Smooth muscle cell (in vitro differentiated cells): ENCODE measurements at regions not wholly inside any gene's neighbourhood (a gene's known extent, or its start where the extent isn't known, plus 50 kb on each side); places are given as distances from the start of the nearest gene placed in this dataset.

Experiments
- DNase-seq: peaks from one replicate; lab custom pipeline; 2025; ENCODE audit not compliant: unreplicated experiment; lab: John Stamatoyannopoulos, UW
- H2AFZ ChIP-seq: fragments of 200-600 bp; sonication (generic); 2 replicates; pipeline ENCODE4 v1.6.0; 2016; ENCODE audit warnings: antibody characterized with exemption, low read depth, mild to moderate bottlenecking
- H3F3A ChIP-seq: fragments of 200-600 bp; sonication (generic); 2 replicates; pipeline ENCODE4 v1.6.0; 2017; ENCODE audit warnings: antibody characterized with exemption, low read depth
- H3K27ac ChIP-seq: fragments of 200-600 bp; sonication (generic); 2 replicates; pipeline ENCODE4 v1.5.1; 2016; ENCODE audit warnings: low read depth, mild to moderate bottlenecking
- H3K27me3 ChIP-seq: fragments of 200-600 bp; sonication (generic); 2 replicates; pipeline ENCODE4 v1.6.1; 2016; ENCODE audit warnings: low read depth, mild to moderate bottlenecking
- H3K36me3 ChIP-seq: fragments of 200-600 bp; sonication (generic); 2 replicates; pipeline ENCODE4 v1.5.1; 2016; ENCODE audit warnings: low read depth
- H3K4me1 ChIP-seq: fragments of 200-600 bp; sonication (generic); 2 replicates; pipeline ENCODE4 v1.5.1; 2016; ENCODE audit warnings: low read depth
- H3K4me2 ChIP-seq: fragments of 200-600 bp; sonication (generic); 2 replicates; pipeline ENCODE4 v1.6.0; 2016; ENCODE audit warnings: mild to moderate bottlenecking
- H3K4me3 ChIP-seq: fragments of 200-600 bp; sonication (generic); 2 replicates; pipeline ENCODE4 v1.5.1; 2016; ENCODE audit warnings: mild to moderate bottlenecking
- H3K79me2 ChIP-seq: fragments of 200-600 bp; sonication (generic); 2 replicates; pipeline ENCODE4 v1.6.0; 2016; ENCODE audit warnings: low read depth, mild to moderate bottlenecking
- H3K9ac ChIP-seq: fragments of 200-600 bp; sonication (generic); 2 replicates; pipeline ENCODE4 v1.6.0; 2016; ENCODE audit warnings: low read depth
- H3K9me3 ChIP-seq: fragments of 200-600 bp; sonication (generic); replicated peaks from 2 replicates; pipeline ENCODE4 v1.5.1; 2016; ENCODE audit warnings: low read depth
- H4K20me1 ChIP-seq: fragments of 200-600 bp; sonication (generic); 2 replicates; pipeline ENCODE4 v1.6.0; 2016; ENCODE audit warnings: low read depth
- CTCF ChIP-seq: fragments of 200-600 bp; sonication (generic); IDR thresholded peaks from 2 replicates; pipeline ENCODE4 v1.5.1; 2017; ENCODE audit warnings: borderline replicate concordance, mild to moderate bottlenecking, antibody characterized with exemption; ENCODE audit not compliant: insufficient read depth, poor library complexity, severe bottlenecking
- WGBS: methylation state at CpG from one replicate; pipeline ENCODE4 v1.1.7; 2016; ENCODE audit warnings: low lambda C conversion rate; 5-methylcytosine and 5-hydroxymethylcytosine counted together

GRCh38 chr5:38720554-38721361, 125.1 kb upstream of the OSMR start:
- Histone ChIP-seq H2AFZ (no peak overlapping the region), H3K79me2 (no peaks in the 10 kb centered on the region), H3K36me3 (no peaks in the 10 kb centered on the region), H3K4me2 (no peak overlapping the region), H3K27me3 (no peaks in the 10 kb centered on the region), H3F3A (no peaks in the 10 kb centered on the region), H3K27ac (peak overlapping the region; percentile 45), H3K9ac (peak overlapping the region; percentile 21), H3K9me3 (no peaks in the 10 kb centered on the region), H4K20me1 (no peaks in the 10 kb centered on the region), H3K4me3 (no peak overlapping the region), H3K4me1 (peaks cover 14% of the 10 kb centered on the region)
- no peak for TF ChIP-seq CTCF
- 93% methylated on average over 6 of the region's 6 CpGs for WGBS
- DNase-seq, result no peak

GRCh38 chr5:38722918-38723317, 122.9 kb upstream of the OSMR start:
- H3K79me2 ChIP-seq, result no peaks in the 10 kb centered on the region
- no peaks in the 10 kb centered on the region for H3K27me3 ChIP-seq

DNA sequence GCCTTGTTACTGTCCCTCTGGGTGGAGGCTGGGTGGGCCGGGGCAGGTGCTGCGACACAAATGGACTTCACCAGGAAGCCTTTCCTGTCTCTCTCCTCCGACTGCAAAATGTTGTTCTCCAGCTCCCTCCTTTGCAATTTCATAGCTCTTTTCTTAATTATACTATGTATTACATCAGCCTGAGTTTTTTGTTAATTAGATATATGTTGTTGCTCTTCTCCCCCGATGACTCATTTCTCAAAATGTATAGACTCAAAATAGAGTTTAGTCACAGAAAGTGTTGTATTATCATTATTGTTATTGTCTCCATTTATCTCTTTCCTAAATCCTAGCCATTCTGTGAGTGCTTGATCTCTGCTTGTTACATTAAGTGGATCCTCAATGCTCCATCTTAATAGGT, 122.4 kb upstream of the OSMR start:
- no peaks in the 10 kb centered on the region for H3K79me2 ChIP-seq
- no peak overlapping the region for H2AFZ ChIP-seq
- no peaks in the 10 kb centered on the region for H4K20me1 ChIP-seq
- no peaks in the 10 kb centered on the region for H3K9me3 ChIP-seq
- no peak overlapping the region for H3K4me2 ChIP-seq
- H3K36me3 ChIP-seq, result no peaks in the 10 kb centered on the region
- no peaks in the 10 kb centered on the region for H3K27me3 ChIP-seq
- H3K27ac ChIP-seq, result no peak overlapping the region
- no peak overlapping the region for H3K4me3 ChIP-seq
- no peaks in the 10 kb centered on the region for H3F3A ChIP-seq
- no peak for TF ChIP-seq CTCF
- no peak for DNase-seq
- peaks cover 14% of the 10 kb centered on the region for H3K4me1 ChIP-seq
- H3K9ac ChIP-seq, result no peak overlapping the region
- WGBS, result 94% methylated on average over 4 of the region's 4 CpGs

More at GRCh38 chr5:38722918-38723317, 122.9 kb upstream of the OSMR start:
- H2AFZ ChIP-seq, result no peak overlapping the region
- H3K4me1 ChIP-seq, result peaks cover 14% of the 10 kb centered on the region
- no peaks in the 10 kb centered on the region for H3K36me3 ChIP-seq
- H3K4me3 ChIP-seq, result no peak overlapping the region
- no peaks in the 10 kb centered on the region for H4K20me1 ChIP-seq
- H3K27ac ChIP-seq, result no peak overlapping the region
- H3F3A ChIP-seq, result no peaks in the 10 kb centered on the region
- TF ChIP-seq CTCF, result no peak
- WGBS, result 75% methylated on average over 5 of the region's 5 CpGs
- no peak overlapping the region for H3K4me2 ChIP-seq
- DNase-seq, result no peak
- H3K9ac ChIP-seq, result no peak overlapping the region
- no peaks in the 10 kb centered on the region for H3K9me3 ChIP-seq
